ENCODE measurements at regions not wholly inside any gene's neighbourhood (a gene's known extent, or its start where the extent isn't known, plus 50 kb on each side); places are given as distances from the start of the nearest gene placed in this dataset.

- DNase-seq, result peak; percentile 91
These were observed 52.0 kb upstream of the FAM20B start for GRCh38 chr1:178973652-178974101.

Measured in muscle of arm (tissue), 1 donor.